SK-N-SH treated with all-trans-retinoic acid at 6 μM for 48 hours (cell line): ENCODE measurements at regions not wholly inside any gene's neighbourhood (a gene's known extent, or its start where the extent isn't known, plus 50 kb on each side); places are given as distances from the start of the nearest gene placed in this dataset.

Source experiments
- ATAC-seq: fragments of 200-7000 bp; cut with Tn5 transposase; 3 replicates; pipeline ENCODE4 v1.9.1; 2020; ENCODE audit warnings: mild to moderate bottlenecking, moderate library complexity
- ARNTL ChIP-seq: fragments of 450-650 bp; formaldehyde crosslinking; IDR thresholded peaks from 2 replicates; pipeline ENCODE4 v1.5.0; 2020; ENCODE audit warnings: low read depth, mild to moderate bottlenecking, moderate library complexity, borderline replicate concordance
- BACH2 ChIP-seq: fragments of 250-450 bp; sonication (Bioruptor Pico); IDR thresholded peaks from 2 replicates; pipeline ENCODE4 v1.9.0; 2021; ENCODE audit warnings: mild to moderate bottlenecking, borderline replicate concordance
- CREB5 ChIP-seq: fragments of 250-450 bp; sonication (Bioruptor Pico); IDR thresholded peaks from 2 replicates; pipeline ENCODE4 v1.5.1; 2020; ENCODE audit warnings: low read depth, mild to moderate bottlenecking, moderate library complexity
- CSDC2 ChIP-seq: fragments of 250-450 bp; sonication (Bioruptor Pico); IDR thresholded peaks from 2 replicates; pipeline ENCODE4 v1.5.0; 2020; ENCODE audit warnings: mild to moderate bottlenecking, moderate library complexity
- CSRNP3 ChIP-seq: fragments of 250-450 bp; sonication (Bioruptor Pico); IDR thresholded peaks from 2 replicates; pipeline ENCODE4 v1.5.1; 2021; ENCODE audit warnings: mild to moderate bottlenecking, moderate library complexity
- ESRRG ChIP-seq: fragments of 250-450 bp; sonication (Bioruptor Pico); IDR thresholded peaks from 2 replicates; pipeline ENCODE4 v1.6.1; 2021; ENCODE audit warnings: mild to moderate bottlenecking
- GLIS3 ChIP-seq: fragments of 250-450 bp; sonication (Bioruptor Pico); IDR thresholded peaks from 2 replicates; pipeline ENCODE4 v1.5.0; 2020; ENCODE audit warnings: mild to moderate bottlenecking, moderate library complexity
- ISL1 ChIP-seq: fragments of 250-450 bp; sonication (Bioruptor Pico); IDR thresholded peaks from 2 replicates; pipeline ENCODE4 v2.1.2; 2022; ENCODE audit warnings: mild to moderate bottlenecking, moderate library complexity
- OSR1 ChIP-seq: fragments of 250-450 bp; sonication (Bioruptor Pico); IDR thresholded peaks from 2 replicates; pipeline ENCODE4 v1.8.0; 2022; ENCODE audit warnings: moderate library complexity, mild to moderate bottlenecking, inconsistent platforms
- PATZ1 ChIP-seq: fragments of 250-450 bp; sonication (Bioruptor Pico); IDR thresholded peaks from 2 replicates; pipeline ENCODE4 v1.8.0; 2020; ENCODE audit warnings: mild to moderate bottlenecking, moderate library complexity, borderline replicate concordance
- PPARA ChIP-seq: fragments of 250-450 bp; sonication (Bioruptor Pico); IDR thresholded peaks from 2 replicates; pipeline ENCODE4 v1.5.0; 2020; ENCODE audit warnings: mild to moderate bottlenecking, borderline replicate concordance
- SNAI2 ChIP-seq: fragments of 250-450 bp; sonication (Bioruptor Pico); IDR thresholded peaks from 2 replicates; pipeline ENCODE4 v1.5.0; 2020; ENCODE audit warnings: mild to moderate bottlenecking, moderate library complexity
- TCF4 ChIP-seq: fragments of 250-450 bp; sonication (Bioruptor Pico); IDR thresholded peaks from 2 replicates; pipeline ENCODE4 v1.8.0; 2021; ENCODE audit warnings: mild to moderate bottlenecking, moderate library complexity, borderline replicate concordance
- TOX ChIP-seq: fragments of 250-450 bp; sonication (Bioruptor Pico); IDR thresholded peaks from 2 replicates; pipeline ENCODE4 v1.8.0; 2021; ENCODE audit warnings: mild to moderate bottlenecking, moderate library complexity, borderline replicate concordance
- TSHZ2 ChIP-seq: fragments of 250-450 bp; sonication (Bioruptor Pico); IDR thresholded peaks from 2 replicates; pipeline ENCODE4 v1.5.0; 2020; ENCODE audit warnings: mild to moderate bottlenecking, moderate library complexity
- ZC3H10 ChIP-seq: fragments of 250-450 bp; sonication (Bioruptor Pico); IDR thresholded peaks from 2 replicates; pipeline ENCODE4 v1.5.1; 2021; ENCODE audit warnings: mild to moderate bottlenecking, moderate library complexity
- ZFP3 ChIP-seq: fragments of 250-450 bp; sonication (Bioruptor Pico); IDR thresholded peaks from 2 replicates; pipeline ENCODE4 v1.5.0; 2020; ENCODE audit warnings: mild to moderate bottlenecking, moderate library complexity
- ZNF565 ChIP-seq: fragments of 450-650 bp; formaldehyde crosslinking; conservative IDR thresholded peaks from 2 replicates; pipeline ENCODE4 v1.5.0; 2020; ENCODE audit warnings: low read depth, mild to moderate bottlenecking, moderate library complexity
- ZNF70 ChIP-seq: fragments of 450-650 bp; formaldehyde crosslinking; IDR thresholded peaks from 2 replicates; pipeline ENCODE4 v1.5.0; 2020; ENCODE audit warnings: mild to moderate bottlenecking, moderate library complexity
- ZNF8 ChIP-seq: fragments of 450-650 bp; formaldehyde crosslinking; IDR thresholded peaks from 2 replicates; pipeline ENCODE4 v1.5.0; 2020; ENCODE audit warnings: mild to moderate bottlenecking, moderate library complexity

GRCh38 chr9:81455462-81456219 is 233.7 kb downstream of the TLE1 start:
- TF ChIP-seq TOX (CRISPR knock-in tag) (no peak), CSRNP3 (no peak), BACH2 (CRISPR knock-in tag) (no peak), CSDC2 (CRISPR knock-in tag) (no peak), PATZ1 (CRISPR knock-in tag) (no peak), SNAI2 (CRISPR knock-in tag) (no peak), OSR1 (CRISPR knock-in tag) (no peak), ZNF70 (CRISPR knock-in tag) (no peak), ARNTL (CRISPR knock-in tag) (no peak), ISL1 (CRISPR knock-in tag) (no peak), ZNF8 (CRISPR knock-in tag) (no peak), TSHZ2 (CRISPR knock-in tag) (no peak), ESRRG (no peak)
- no peak for ATAC-seq

GRCh38 chr9:81445331-81445921 is 243.9 kb downstream of the TLE1 start:
- ATAC-seq = no peak
- TF ChIP-seq GLIS3 (CRISPR knock-in tag) (no peak), SNAI2 (CRISPR knock-in tag) (no peak), ZNF70 (CRISPR knock-in tag) (no peak), CREB5 (CRISPR knock-in tag) (no peak), CSRNP3 (no peak), ZNF565 (no peak), ARNTL (CRISPR knock-in tag) (no peak), TOX (CRISPR knock-in tag) (no peak), ZFP3 (no peak), ZC3H10 (CRISPR knock-in tag) (no peak), BACH2 (CRISPR knock-in tag) (no peak), TCF4 (CRISPR knock-in tag) (no peak), OSR1 (CRISPR knock-in tag) (no peak), ISL1 (CRISPR knock-in tag) (no peak), PATZ1 (CRISPR knock-in tag) (no peak), PPARA (CRISPR knock-in tag) (no peak)
